NB4 (cell line): ENCODE measurements at regions not wholly inside any gene's neighbourhood (a gene's known extent, or its start where the extent isn't known, plus 50 kb on each side); places are given as distances from the start of the nearest gene placed in this dataset.

Experiments used
- DNase-seq: peaks from one replicate; pipeline ENCODE4 v3.0.0; 2010; ENCODE audit warnings: low read depth
- H3K4me3 ChIP-seq: one replicate; pipeline ENCODE4 v1.5.1; 2011; ENCODE audit warnings: mild to moderate bottlenecking, low read depth, low read length, moderate library complexity
- CTCF ChIP-seq: IDR thresholded peaks from one replicate; pipeline ENCODE4 v1.5.1; 2012; ENCODE audit warnings: low read depth, low read length
- MYC ChIP-seq: IDR thresholded peaks from 2 replicates; pipeline ENCODE4 v1.6.1; 2011; ENCODE audit warnings: low read depth, low read length
- POLR2A ChIP-seq: IDR thresholded peaks from 2 replicates; pipeline ENCODE4 v1.6.1; 2011; ENCODE audit warnings: mild to moderate bottlenecking; ENCODE audit not compliant: insufficient read length; ENCODE audit errors: extremely low read depth
- TF ChIP-seq, protein P1 (sequence below): IDR thresholded peaks from 2 replicates; pipeline ENCODE4 v1.6.1; 2011; ENCODE audit warnings: low read depth, low read length

- no peak for TF ChIP-seq MYC
- TF ChIP-seq POLR2A: no peak
- TF ChIP-seq, protein P1, sequence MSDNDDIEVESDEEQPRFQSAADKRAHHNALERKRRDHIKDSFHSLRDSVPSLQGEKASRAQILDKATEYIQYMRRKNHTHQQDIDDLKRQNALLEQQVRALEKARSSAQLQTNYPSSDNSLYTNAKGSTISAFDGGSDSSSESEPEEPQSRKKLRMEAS: no peak
- TF ChIP-seq CTCF: no peak
- no peak overlapping the region for H3K4me3 ChIP-seq
- peak; percentile 84 for DNase-seq
Observed at GRCh38 chr4:173910891-173911290, 372.6 kb downstream of the FBXO8 start.

DNA sequence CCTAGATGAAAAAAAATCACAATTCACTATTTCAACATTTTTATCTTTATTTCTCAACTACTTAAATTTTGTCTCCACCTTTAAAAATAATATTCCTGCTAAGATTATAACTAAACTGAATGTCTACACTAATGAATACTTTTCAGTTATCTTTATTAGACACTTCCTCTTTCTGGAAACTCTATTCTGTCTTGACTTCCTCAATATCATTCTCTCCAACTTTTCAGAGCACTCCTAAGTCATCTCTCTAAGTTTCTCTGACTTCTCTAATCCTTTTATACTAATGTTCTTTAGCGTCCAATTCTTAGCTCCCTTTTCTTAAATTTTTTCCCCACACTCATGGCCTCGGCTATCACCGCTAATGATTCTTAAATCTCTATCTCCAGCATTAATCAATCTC lies 374.2 kb downstream of the FBXO8 start:
- DNase-seq: peak; percentile 60
- TF ChIP-seq POLR2A (no peak), CTCF (no peak), MYC (no peak)
- TF ChIP-seq, protein P1: no peak
- H3K4me3 ChIP-seq: no peak overlapping the region

GRCh38 chr4:173899813-173900212 lies 369.8 kb upstream of the HAND2 start:
- no peak for DNase-seq
- TF ChIP-seq MYC: no peak
- TF ChIP-seq, protein P1: no peak
- no peak for TF ChIP-seq CTCF
- no peak for TF ChIP-seq POLR2A
- no peak overlapping the region for H3K4me3 ChIP-seq

GRCh38 chr4:173891072-173891471 lies 361.0 kb upstream of the HAND2 start:
- H3K4me3 ChIP-seq: no peak overlapping the region
- DNase-seq: no peak
- TF ChIP-seq CTCF (no peak), MYC (no peak), POLR2A (no peak)
- TF ChIP-seq, protein P1: no peak

DNA sequence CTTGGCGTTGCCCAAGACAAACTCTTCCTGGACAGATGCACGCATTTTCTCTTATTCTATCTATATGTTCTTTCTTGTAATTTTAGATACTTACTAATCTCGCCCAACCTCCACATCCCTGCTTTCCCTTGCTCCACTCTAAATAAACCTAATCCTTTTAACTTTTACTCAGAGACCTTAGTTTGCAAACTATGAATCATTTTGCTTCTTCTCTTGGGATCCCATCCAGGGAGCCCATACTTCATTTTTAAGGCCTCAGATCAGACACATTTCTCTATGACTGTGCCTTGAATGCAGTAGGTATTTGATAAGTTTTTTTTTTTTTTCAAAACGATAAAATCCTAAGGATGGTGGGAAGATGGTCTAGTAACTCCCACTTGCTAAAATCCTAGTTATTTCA lies 353.8 kb upstream of the HAND2 start:
- no peak for TF ChIP-seq POLR2A
- TF ChIP-seq CTCF: no peak
- TF ChIP-seq, protein P1: no peak
- DNase-seq: no peak

GRCh38 chr4:173880897-173881296 lies 350.9 kb upstream of the HAND2 start:
- DNase-seq: no peak
- H3K4me3 ChIP-seq: no peak overlapping the region
- TF ChIP-seq CTCF: no peak
- TF ChIP-seq POLR2A: no peak
- TF ChIP-seq, protein P1: no peak

More for the DNA sequence above, 353.8 kb upstream of the HAND2 start:
- H3K4me3 ChIP-seq: no peak overlapping the region
